EH (cell line): ENCODE measurements at regions not wholly inside any gene's neighbourhood (a gene's known extent, or its start where the extent isn't known, plus 50 kb on each side); places are given as distances from the start of the nearest gene placed in this dataset.

Experiments used
- DNase-seq: peaks from one replicate; pipeline ENCODE4 v3.0.0-alpha.2; 2015; ENCODE audit warnings: low read depth

DNA sequence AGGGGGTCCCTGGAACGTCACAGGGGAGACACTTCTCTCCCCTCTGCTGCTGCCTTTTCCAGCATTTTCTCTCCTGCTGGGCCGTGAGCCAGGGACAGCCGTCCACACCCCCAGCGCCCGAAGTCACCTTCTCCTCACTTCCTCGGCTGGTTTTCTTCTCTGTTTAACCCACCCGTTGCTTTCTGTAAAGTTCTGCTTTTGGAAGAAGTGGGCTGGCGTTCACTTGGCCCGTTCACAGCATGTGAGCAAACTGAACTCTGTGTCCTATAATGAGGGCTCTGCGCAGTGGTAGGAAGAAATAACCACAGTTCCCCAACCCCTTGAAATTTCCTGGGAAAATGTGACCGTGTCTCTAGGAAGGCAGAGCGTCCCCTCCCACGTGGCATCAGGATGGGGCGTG, 187.0 kb upstream of the HDAC4 start:
- no peak for DNase-seq

- DNase-seq = no peak
Observed at GRCh38 chr2:239587311-239587731, 186.5 kb upstream of the HDAC4 start.

DNA sequence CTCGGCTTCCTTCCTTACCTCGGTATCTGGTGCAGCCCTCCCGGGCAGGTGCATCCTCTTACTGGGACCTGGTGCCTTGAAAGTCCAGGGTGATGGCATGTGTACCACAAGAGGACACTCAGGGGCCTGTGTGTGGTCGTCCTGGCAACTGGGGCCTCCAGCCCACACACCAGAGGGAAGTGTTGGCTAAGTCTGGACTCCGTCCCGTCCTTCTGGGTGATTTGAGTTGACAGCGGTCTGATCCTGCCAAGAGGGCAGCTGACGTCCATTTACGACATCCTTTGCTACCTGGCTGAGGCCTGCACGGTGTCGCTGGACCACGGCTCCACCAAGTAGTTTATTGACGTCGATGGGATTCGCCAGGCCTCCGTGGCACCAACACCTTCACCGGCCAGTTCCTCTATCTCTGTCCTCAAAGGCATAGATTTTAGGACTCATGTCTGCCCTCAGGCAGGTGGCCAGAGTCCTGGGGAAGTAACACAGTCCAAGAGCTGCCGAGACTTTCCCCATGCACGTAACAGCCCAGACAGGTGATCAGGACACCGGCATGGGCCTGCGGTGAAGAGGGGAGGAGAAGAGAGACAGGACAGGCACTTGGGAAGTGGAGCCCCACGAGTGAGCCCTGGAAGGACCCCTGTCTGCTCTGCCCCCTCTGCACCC, 186.0 kb upstream of the HDAC4 start:
- no peak for DNase-seq

DNA sequence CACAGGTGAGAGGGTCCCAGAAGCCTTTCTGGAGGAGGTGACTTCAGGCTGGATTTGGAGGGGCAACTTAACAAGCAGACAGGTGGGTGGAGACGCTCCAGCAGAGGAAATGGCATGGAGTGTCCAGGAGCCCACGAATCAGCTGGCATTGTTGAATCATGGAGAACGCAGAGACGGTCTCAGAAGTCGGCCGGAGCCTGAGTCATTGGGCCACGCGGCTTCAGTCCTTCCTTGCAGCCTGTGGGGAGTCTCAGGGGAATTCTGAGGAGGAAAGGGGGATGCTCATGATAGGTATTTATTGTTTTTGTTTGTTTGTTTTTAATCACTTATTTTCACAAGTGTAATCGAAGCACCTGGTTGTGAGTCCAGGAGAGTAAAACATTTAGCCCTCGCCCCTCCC, 184.6 kb upstream of the HDAC4 start:
- no peak for DNase-seq

GRCh38 chr2:239584986-239585385, 184.2 kb upstream of the HDAC4 start:
- no peak for DNase-seq

DNA sequence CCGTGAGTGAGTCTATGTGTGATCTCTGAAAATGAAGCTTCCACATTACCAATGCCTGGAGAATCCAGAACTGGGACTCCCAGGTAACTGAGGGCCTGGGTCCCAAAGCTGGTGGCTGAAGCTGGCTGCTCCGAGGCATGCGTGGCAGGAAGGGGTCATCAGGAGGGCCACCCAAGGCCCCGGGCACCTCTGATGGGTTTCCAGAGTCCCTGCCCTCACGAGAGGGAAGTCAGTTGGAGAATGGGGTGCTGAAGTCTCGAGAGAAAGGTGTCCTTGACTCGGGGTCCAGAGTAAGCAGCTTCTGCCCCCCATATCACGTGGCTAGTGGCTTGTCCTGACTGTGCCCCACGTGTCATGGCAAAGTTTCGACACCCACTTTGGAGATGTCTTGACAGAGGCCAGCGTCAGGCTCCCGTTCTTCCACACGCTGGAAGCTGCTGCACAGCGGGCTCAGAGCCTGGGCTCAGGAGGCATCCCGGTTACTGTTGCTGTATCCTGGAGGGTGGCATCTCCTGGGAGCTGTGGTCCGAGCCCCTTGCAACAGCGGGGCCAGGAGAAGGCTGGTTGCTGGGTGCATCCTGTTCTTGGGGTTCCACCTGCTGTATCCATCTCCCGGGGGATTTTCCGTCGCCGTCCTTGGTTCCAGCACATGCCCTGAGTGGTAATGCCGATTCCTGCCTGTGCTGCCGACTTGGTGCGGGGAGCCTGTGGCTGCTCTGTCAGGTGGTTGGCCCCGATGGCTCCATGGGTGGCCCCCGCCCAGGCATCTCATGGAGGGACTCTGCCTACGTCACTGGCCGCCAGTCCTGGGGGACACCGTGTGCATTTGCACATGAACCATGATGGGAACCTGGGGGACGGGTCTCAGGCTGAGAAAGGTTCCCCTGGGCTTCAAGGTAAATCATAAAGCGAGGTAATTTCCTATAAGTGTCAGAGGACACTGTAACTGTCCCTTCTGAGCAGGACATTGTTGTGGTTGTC, 183.3 kb upstream of the HDAC4 start:
- no peak for DNase-seq

DNA sequence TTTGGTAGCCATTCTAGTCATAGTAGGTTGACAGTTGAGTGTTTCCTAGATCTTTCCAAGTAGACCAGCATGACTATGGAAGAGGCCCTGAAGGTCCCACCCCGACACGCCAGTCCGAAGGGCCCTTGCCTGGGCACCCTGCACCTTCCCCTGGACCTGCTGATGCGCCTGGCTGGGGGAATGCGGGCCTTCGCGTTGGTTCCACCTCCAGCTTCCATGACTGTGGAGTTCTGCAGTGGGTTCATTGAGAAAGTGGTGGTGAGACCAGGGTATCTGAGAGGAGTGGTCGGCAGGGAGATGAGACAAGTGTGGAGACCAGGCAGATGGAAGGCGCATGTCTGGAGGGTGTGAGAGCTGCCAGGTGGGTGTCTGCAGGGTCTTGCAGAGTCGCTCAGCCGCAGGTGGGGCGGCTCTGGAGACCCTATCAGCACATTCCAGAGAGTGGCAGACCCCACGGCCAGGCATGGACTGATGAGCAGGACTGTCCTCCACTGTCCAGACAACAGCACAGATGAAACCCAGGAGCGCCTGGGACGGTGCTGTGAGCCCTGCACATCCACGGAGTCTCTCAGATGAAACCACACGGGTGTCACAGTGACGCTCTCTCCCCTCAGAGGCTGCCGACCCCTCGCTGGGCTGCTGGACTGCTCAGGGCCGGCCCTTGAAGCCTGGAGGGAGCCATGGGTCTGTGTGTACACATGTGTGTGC, 182.5 kb upstream of the HDAC4 start:
- no peak for DNase-seq

DNA sequence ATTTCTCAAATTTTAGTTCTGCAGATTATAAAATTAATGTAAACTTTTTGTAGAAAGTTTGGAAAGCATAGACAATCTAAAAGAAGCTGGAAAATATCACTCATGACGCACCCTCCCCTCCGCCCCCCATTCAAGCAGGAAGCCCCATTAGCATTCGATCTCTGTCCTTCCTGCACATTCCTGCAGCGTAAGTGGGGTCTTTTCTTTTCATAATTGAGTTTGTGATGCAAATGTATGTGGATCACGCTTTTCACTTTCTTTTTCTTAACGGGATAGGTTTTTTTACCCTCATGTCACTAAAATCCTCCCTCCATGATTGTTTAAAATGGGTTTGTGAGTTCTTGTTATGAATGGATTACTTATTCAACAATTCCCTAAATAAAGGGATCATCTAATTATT, 181.7 kb upstream of the HDAC4 start:
- DNase-seq = no peak

DNA sequence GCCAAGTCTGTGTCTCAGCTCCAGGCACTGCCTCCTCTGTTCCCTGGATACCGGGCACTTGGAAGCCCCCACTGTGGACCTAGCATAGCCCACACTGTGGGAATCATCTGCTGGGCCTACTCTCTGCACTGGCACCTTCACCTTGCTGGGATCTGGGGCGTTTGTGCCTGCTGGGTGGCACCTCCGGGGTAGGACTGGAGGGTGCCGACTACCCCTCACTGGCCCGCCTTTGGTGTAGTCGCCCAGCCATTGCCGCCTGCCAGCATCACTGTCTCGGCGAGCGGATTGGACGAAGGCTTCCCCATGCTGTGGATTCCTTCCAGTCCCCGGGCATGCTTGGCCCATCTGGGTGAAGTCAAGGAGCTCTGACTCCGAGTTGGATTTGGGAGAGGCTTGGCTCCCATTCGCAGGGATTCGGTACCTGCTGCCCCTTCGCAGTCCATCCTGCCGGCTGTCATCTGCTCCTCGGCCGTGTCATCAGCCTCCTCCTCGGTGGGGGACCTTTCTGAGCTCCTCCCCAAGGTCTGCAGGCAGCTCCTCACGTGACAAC, 180.6 kb upstream of the HDAC4 start:
- DNase-seq = no peak

GRCh38 chr2:239580199-239580527, 179.3 kb upstream of the HDAC4 start:
- DNase-seq = no peak

- DNase-seq = no peak
Observed at GRCh38 chr2:239579524-239580198, 178.8 kb upstream of the HDAC4 start.

DNA sequence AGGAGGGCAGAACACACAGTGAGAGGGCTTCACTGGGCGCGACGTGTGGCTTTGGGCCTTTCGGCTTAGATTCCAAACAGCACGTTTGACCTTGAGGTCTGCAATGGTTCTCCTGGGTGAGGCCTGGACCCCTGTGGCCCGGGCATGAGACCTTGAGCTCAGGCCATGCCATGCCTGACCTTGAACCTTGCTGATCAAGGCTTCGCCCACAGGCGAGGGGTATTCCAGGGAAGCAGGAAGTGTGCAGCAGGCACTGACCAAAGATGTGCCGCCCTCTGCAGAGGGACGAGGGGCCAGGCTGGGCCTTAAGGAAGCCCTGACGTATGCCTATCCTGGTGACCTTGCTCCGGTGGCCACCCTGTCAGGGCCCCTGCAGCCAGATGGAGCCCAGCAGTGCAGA, 178.3 kb upstream of the HDAC4 start:
- no peak for DNase-seq

GRCh38 chr2:239578381-239578780, 177.6 kb upstream of the HDAC4 start:
- DNase-seq = no peak

- no peak for DNase-seq
Observed at GRCh38 chr2:239577935-239578334, 177.1 kb upstream of the HDAC4 start.

- no peak for DNase-seq
Observed at GRCh38 chr2:239576784-239577685, 176.2 kb upstream of the HDAC4 start.

DNA sequence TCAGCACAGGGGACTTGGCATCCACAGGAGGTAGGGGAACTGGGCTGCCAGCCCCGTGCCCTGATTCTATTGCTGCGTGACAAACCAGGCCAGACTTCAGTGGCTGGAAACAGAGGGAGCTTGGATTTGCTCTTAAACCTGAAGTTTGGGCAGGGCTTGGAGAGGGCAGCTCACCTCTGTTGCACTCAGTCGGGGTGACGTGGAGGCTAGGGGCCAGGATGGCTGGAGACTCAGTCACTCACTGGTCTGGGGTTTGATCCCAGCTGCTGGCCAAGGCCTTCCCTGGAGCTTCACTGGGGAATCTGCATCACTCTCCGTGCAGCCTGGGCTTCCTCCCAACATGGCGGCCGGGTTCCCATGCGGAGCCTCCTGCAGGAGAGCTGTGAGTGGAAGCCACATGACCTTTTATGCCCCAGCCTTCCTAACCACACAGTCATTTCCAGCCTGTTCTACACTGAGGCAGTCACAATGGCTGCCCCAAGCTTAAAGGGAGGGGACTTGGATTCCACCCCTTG, 175.2 kb upstream of the HDAC4 start:
- no peak for DNase-seq

DNA sequence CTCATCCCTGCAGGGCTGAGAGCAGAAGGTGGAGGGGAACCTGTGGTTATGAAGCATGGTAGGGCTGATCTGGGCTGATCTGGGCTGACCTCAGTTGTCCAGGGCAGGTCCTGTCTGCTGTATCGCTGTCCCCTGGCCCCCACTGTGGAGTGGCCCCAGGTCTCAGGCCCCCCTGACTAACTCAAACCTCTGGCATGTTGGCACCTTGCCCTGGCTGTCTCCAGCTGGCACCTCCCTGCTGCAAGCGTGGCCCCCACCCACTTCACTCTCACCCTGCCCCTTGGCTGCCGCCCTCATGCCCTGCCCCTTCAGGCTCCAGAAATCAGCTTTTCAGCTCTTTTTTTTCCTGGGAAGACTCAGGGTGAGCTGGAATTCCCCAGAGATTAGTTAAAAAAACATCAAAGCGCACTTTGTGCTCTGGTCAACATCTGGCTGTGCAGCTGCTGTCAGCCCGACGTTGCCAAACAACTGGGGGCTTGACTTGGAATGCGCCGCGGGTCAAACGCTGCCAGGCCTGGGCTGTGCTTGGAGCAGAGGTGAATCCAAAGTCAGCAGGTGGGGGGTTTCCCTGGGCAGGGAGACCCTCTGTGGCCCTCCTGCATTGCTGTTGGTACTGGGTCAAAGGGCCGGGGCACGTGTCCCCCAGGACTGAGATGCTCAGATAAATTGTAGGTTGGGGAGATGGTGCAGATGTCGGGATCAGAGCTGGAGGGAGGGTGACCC, 173.8 kb upstream of the HDAC4 start:
- no peak for DNase-seq

- DNase-seq = no peak
Observed at GRCh38 chr2:239574054-239574433, 173.2 kb upstream of the HDAC4 start.

- DNase-seq = no peak
Observed at GRCh38 chr2:239570971-239571520, 170.2 kb upstream of the HDAC4 start.
